Cardiac muscle cell (in vitro differentiated cells and primary cell): ENCODE measurements at regions not wholly inside any gene's neighbourhood (a gene's known extent, or its start where the extent isn't known, plus 50 kb on each side); places are given as distances from the start of the nearest gene placed in this dataset.

ENCODE experiments used
- DNase-seq, 2 donors: peaks; one replicate each; pipeline versions ENCODE4 v3.0.0 to v3.0.0-alpha.2; 2010 to 2017; ENCODE audit warnings: low read depth in 1 of 2, low spot score in 1 of 2
- H3K27ac ChIP-seq: fragments of 200-600 bp; sonication (generic); 2 replicates; pipeline ENCODE4 v1.5.1; 2016
- H3K27me3 ChIP-seq: fragments of 200-600 bp; sonication (generic); 2 replicates; pipeline ENCODE4 v1.6.0; 2016; ENCODE audit warnings: control low read depth
- H3K36me3 ChIP-seq: fragments of 200-600 bp; sonication (generic); 2 replicates; pipeline ENCODE4 v1.5.1; 2016; ENCODE audit warnings: control low read depth
- H3K4me1 ChIP-seq: fragments of 200-600 bp; sonication (generic); 2 replicates; pipeline ENCODE4 v1.8.1; 2017; ENCODE audit warnings: low read depth, mild to moderate bottlenecking, mixed run types
- H3K4me3 ChIP-seq: fragments of 200-600 bp; sonication (generic); 2 replicates; pipeline ENCODE4 v1.5.1; 2016; ENCODE audit warnings: mild to moderate bottlenecking
- H3K9me3 ChIP-seq: fragments of 200-600 bp; sonication (generic); 2 replicates; pipeline ENCODE4 v1.5.1; 2017; ENCODE audit warnings: low read depth, mild to moderate bottlenecking, control low read depth
- CTCF ChIP-seq: IDR thresholded peaks from 2 replicates; pipeline ENCODE4 v1.5.1; 2012; ENCODE audit warnings: low read depth, mild to moderate bottlenecking, low read length

GRCh38 chr6:85192596-85192995 is 257.3 kb upstream of the NT5E start:
- H3K4me1 ChIP-seq, result no peaks in the 10 kb centered on the region
- TF ChIP-seq CTCF, result no peak
- H3K27me3 ChIP-seq, result no peaks in the 10 kb centered on the region
- no peak overlapping the region for H3K27ac ChIP-seq
- no peak overlapping the region for H3K4me3 ChIP-seq
- no peaks in the 10 kb centered on the region for H3K36me3 ChIP-seq
- no peak for DNase-seq
- no peaks in the 10 kb centered on the region for H3K9me3 ChIP-seq

- no peaks in the 10 kb centered on the region for H3K9me3 ChIP-seq
- no peaks in the 10 kb centered on the region for H3K27me3 ChIP-seq
- no peaks in the 10 kb centered on the region for H3K4me1 ChIP-seq
- no peaks in the 10 kb centered on the region for H3K36me3 ChIP-seq
- no peak for TF ChIP-seq CTCF
- H3K27ac ChIP-seq, result no peak overlapping the region
- H3K4me3 ChIP-seq, result no peak overlapping the region
- peak in 1 of 2 donors; percentile 39 for DNase-seq
These were observed 257.7 kb upstream of the NT5E start for GRCh38 chr6:85192186-85192585.

- DNase-seq, result peak in 1 of 2 donors; percentile 73
- Histone ChIP-seq H3K27me3 (no peaks in the 10 kb centered on the region), H3K4me3 (no peak overlapping the region), H3K27ac (no peak overlapping the region), H3K36me3 (no peaks in the 10 kb centered on the region), H3K9me3 (no peaks in the 10 kb centered on the region), H3K4me1 (no peaks in the 10 kb centered on the region)
- TF ChIP-seq CTCF, result no peak
These were observed 258.2 kb upstream of the NT5E start for GRCh38 chr6:85191656-85192055.

GRCh38 chr6:85186546-85187175 is 263.2 kb upstream of the NT5E start:
- Histone ChIP-seq H3K27ac (no peak overlapping the region), H3K9me3 (no peaks in the 10 kb centered on the region), H3K4me1 (no peaks in the 10 kb centered on the region), H3K4me3 (no peak overlapping the region), H3K36me3 (no peaks in the 10 kb centered on the region), H3K27me3 (no peaks in the 10 kb centered on the region)
- TF ChIP-seq CTCF, result no peak
- peak in 1 of 2 donors; percentile 56 for DNase-seq

- Histone ChIP-seq H3K4me1 (no peaks in the 10 kb centered on the region), H3K27ac (no peak overlapping the region), H3K27me3 (no peaks in the 10 kb centered on the region), H3K4me3 (no peak overlapping the region), H3K9me3 (no peaks in the 10 kb centered on the region), H3K36me3 (no peaks in the 10 kb centered on the region)
- peak in 1 of 2 donors; percentile 69 for DNase-seq
- TF ChIP-seq CTCF, result no peak
These were observed 263.9 kb upstream of the NT5E start for GRCh38 chr6:85185977-85186376.

- H3K36me3 ChIP-seq, result no peaks in the 10 kb centered on the region
- no peak for DNase-seq
- H3K4me1 ChIP-seq, result no peaks in the 10 kb centered on the region
- no peaks in the 10 kb centered on the region for H3K27me3 ChIP-seq
- H3K4me3 ChIP-seq, result no peak overlapping the region
- H3K9me3 ChIP-seq, result no peaks in the 10 kb centered on the region
- no peak for TF ChIP-seq CTCF
- H3K27ac ChIP-seq, result no peak overlapping the region
These were observed 266.0 kb upstream of the NT5E start for GRCh38 chr6:85183841-85184240.
